Smooth muscle cell (in vitro differentiated cells): ENCODE measurements at regions not wholly inside any gene's neighbourhood (a gene's known extent, or its start where the extent isn't known, plus 50 kb on each side); places are given as distances from the start of the nearest gene placed in this dataset.
A peak's percentile ranks its signal among the peaks of the same experiment; 100 is the strongest.

Experiments
- DNase-seq: peaks from one replicate; lab custom pipeline; 2025; ENCODE audit not compliant: unreplicated experiment; lab: John Stamatoyannopoulos, UW
- H2AFZ ChIP-seq: fragments of 200-600 bp; sonication (generic); 2 replicates; pipeline ENCODE4 v1.6.0; 2016; ENCODE audit warnings: antibody characterized with exemption, low read depth, mild to moderate bottlenecking
- H3F3A ChIP-seq: fragments of 200-600 bp; sonication (generic); 2 replicates; pipeline ENCODE4 v1.6.0; 2017; ENCODE audit warnings: antibody characterized with exemption, low read depth
- H3K27ac ChIP-seq: fragments of 200-600 bp; sonication (generic); 2 replicates; pipeline ENCODE4 v1.5.1; 2016; ENCODE audit warnings: low read depth, mild to moderate bottlenecking
- H3K27me3 ChIP-seq: fragments of 200-600 bp; sonication (generic); 2 replicates; pipeline ENCODE4 v1.6.1; 2016; ENCODE audit warnings: low read depth, mild to moderate bottlenecking
- H3K36me3 ChIP-seq: fragments of 200-600 bp; sonication (generic); 2 replicates; pipeline ENCODE4 v1.5.1; 2016; ENCODE audit warnings: low read depth
- H3K4me1 ChIP-seq: fragments of 200-600 bp; sonication (generic); 2 replicates; pipeline ENCODE4 v1.5.1; 2016; ENCODE audit warnings: low read depth
- H3K4me2 ChIP-seq: fragments of 200-600 bp; sonication (generic); 2 replicates; pipeline ENCODE4 v1.6.0; 2016; ENCODE audit warnings: mild to moderate bottlenecking
- H3K4me3 ChIP-seq: fragments of 200-600 bp; sonication (generic); 2 replicates; pipeline ENCODE4 v1.5.1; 2016; ENCODE audit warnings: mild to moderate bottlenecking
- H3K79me2 ChIP-seq: fragments of 200-600 bp; sonication (generic); 2 replicates; pipeline ENCODE4 v1.6.0; 2016; ENCODE audit warnings: low read depth, mild to moderate bottlenecking
- H3K9ac ChIP-seq: fragments of 200-600 bp; sonication (generic); 2 replicates; pipeline ENCODE4 v1.6.0; 2016; ENCODE audit warnings: low read depth
- H3K9me3 ChIP-seq: fragments of 200-600 bp; sonication (generic); replicated peaks from 2 replicates; pipeline ENCODE4 v1.5.1; 2016; ENCODE audit warnings: low read depth
- H4K20me1 ChIP-seq: fragments of 200-600 bp; sonication (generic); 2 replicates; pipeline ENCODE4 v1.6.0; 2016; ENCODE audit warnings: low read depth
- CTCF ChIP-seq: fragments of 200-600 bp; sonication (generic); IDR thresholded peaks from 2 replicates; pipeline ENCODE4 v1.5.1; 2017; ENCODE audit warnings: borderline replicate concordance, mild to moderate bottlenecking, antibody characterized with exemption; ENCODE audit not compliant: insufficient read depth, poor library complexity, severe bottlenecking
- WGBS: methylation state at CpG from one replicate; pipeline ENCODE4 v1.1.7; 2016; ENCODE audit warnings: low lambda C conversion rate; 5-methylcytosine and 5-hydroxymethylcytosine counted together

- no peak for TF ChIP-seq CTCF
- no peak overlapping the region for H3K9ac ChIP-seq
- no peaks in the 10 kb centered on the region for H3K9me3 ChIP-seq
- no peak for DNase-seq
- peaks cover 11% of the 10 kb centered on the region for H3K4me1 ChIP-seq
- H3K27ac ChIP-seq, result no peak overlapping the region
- no peaks in the 10 kb centered on the region for H3K36me3 ChIP-seq
- H3K4me3 ChIP-seq, result no peak overlapping the region
- H2AFZ ChIP-seq, result no peak overlapping the region
- WGBS, result 72% methylated on average over 2 of the region's 2 CpGs
- no peaks in the 10 kb centered on the region for H4K20me1 ChIP-seq
- no peaks in the 10 kb centered on the region for H3K79me2 ChIP-seq
- H3K4me2 ChIP-seq, result peak overlapping the region; percentile 15
- peaks cover 10% of the 10 kb centered on the region for H3F3A ChIP-seq
- H3K27me3 ChIP-seq, result no peaks in the 10 kb centered on the region
Observed at GRCh38 chr16:76943921-76944320, 247.1 kb upstream of the MON1B start.

GRCh38 chr16:76946879-76947278, 244.1 kb upstream of the MON1B start:
- no peak for DNase-seq
- H3K36me3 ChIP-seq, result no peaks in the 10 kb centered on the region
- H3K4me1 ChIP-seq, result peaks cover 11% of the 10 kb centered on the region
- no peaks in the 10 kb centered on the region for H3K9me3 ChIP-seq
- H3K27me3 ChIP-seq, result no peaks in the 10 kb centered on the region
- WGBS, result 5% methylated on average over 3 of the region's 3 CpGs
- peaks cover 10% of the 10 kb centered on the region for H3F3A ChIP-seq
- H3K27ac ChIP-seq, result peak overlapping the region; percentile 74
- TF ChIP-seq CTCF, result no peak
- H4K20me1 ChIP-seq, result no peaks in the 10 kb centered on the region
- no peaks in the 10 kb centered on the region for H3K79me2 ChIP-seq
- peak overlapping the region; percentile 76 for H3K4me2 ChIP-seq
- H3K9ac ChIP-seq, result peak overlapping the region; percentile 19
- no peak overlapping the region for H3K4me3 ChIP-seq
- no peak overlapping the region for H2AFZ ChIP-seq

GRCh38 chr16:76947749-76948148, 243.2 kb upstream of the MON1B start:
- TF ChIP-seq CTCF, result no peak
- no peak overlapping the region for H3K9ac ChIP-seq
- peaks cover 11% of the 10 kb centered on the region for H3K4me1 ChIP-seq
- peaks cover 10% of the 10 kb centered on the region for H3F3A ChIP-seq
- peak overlapping the region; percentile 74 for H3K27ac ChIP-seq
- H3K27me3 ChIP-seq, result no peaks in the 10 kb centered on the region
- no peak overlapping the region for H2AFZ ChIP-seq
- DNase-seq, result no peak
- H4K20me1 ChIP-seq, result no peaks in the 10 kb centered on the region
- H3K4me2 ChIP-seq, result peak overlapping the region; percentile 76
- no peak overlapping the region for H3K4me3 ChIP-seq
- H3K36me3 ChIP-seq, result no peaks in the 10 kb centered on the region
- no peaks in the 10 kb centered on the region for H3K79me2 ChIP-seq
- 27% methylated on average over 4 of the region's 4 CpGs for WGBS
- no peaks in the 10 kb centered on the region for H3K9me3 ChIP-seq

- H3K27me3 ChIP-seq, result no peaks in the 10 kb centered on the region
- no peak overlapping the region for H3K9ac ChIP-seq
- H3K79me2 ChIP-seq, result no peaks in the 10 kb centered on the region
- no peaks in the 10 kb centered on the region for H3K36me3 ChIP-seq
- DNase-seq, result no peak
- H3K4me1 ChIP-seq, result no peaks in the 10 kb centered on the region
- H3F3A ChIP-seq, result no peaks in the 10 kb centered on the region
- no peaks in the 10 kb centered on the region for H3K9me3 ChIP-seq
- no peaks in the 10 kb centered on the region for H4K20me1 ChIP-seq
- no peak overlapping the region for H3K4me2 ChIP-seq
- no peak overlapping the region for H2AFZ ChIP-seq
- TF ChIP-seq CTCF, result no peak
- H3K27ac ChIP-seq, result no peak overlapping the region
- H3K4me3 ChIP-seq, result no peak overlapping the region
- WGBS, result 89% methylated on average over 5 of the region's 5 CpGs
Observed at GRCh38 chr16:76955629-76956028, 235.4 kb upstream of the MON1B start.
